ENCODE measurements at regions not wholly inside any gene's neighbourhood (a gene's known extent, or its start where the extent isn't known, plus 50 kb on each side); places are given as distances from the start of the nearest gene placed in this dataset.

DNA sequence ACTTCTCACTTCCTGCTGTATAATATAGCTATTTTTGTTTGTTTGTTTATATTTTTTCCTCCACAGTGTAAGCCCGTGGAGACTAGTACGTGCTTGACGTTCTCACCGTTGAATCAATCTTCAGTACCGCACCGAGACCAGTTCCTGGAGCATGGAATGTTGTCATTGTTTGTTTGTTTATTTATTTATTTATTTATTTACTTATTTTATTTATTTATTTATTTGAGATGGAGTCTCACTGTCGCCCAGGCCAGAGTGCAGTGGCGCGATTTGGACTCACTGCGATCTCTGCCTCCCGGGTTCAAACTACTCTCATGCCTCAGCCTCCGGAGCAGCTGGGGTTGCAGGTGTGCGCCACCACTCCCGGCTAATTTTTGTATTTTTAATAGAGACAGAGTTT, 506.6 kb upstream of the TMEM132C start (continued):
- TF ChIP-seq RBBP5 (IDR thresholded peaks at IDR 0.05; ENCODE audit: borderline replicate concordance, low read depth, low read length) (no peak), GTF2F1 (IDR thresholded peaks at IDR 0.05; ENCODE audit: borderline replicate concordance, low read depth, low read length) (no peak), EZH2 (IDR thresholded peaks at IDR 0.05; ENCODE audit: low read depth, low read length, severe bottlenecking) (no peak)
